HepG2 (cell line): ENCODE measurements at regions not wholly inside any gene's neighbourhood (a gene's known extent, or its start where the extent isn't known, plus 50 kb on each side); places are given as distances from the start of the nearest gene placed in this dataset.

ENCODE experiments used
- ATAC-seq: fragments of 200-7000 bp; cut with Tn5 transposase; 3 replicates; pipeline ENCODE4 v1.9.1; 2020; ENCODE audit warnings: mild to moderate bottlenecking, moderate library complexity
- BruUV-seq: library from RNA; stranded (reverse); fragments of 400-500 nt; replicated peaks from 2 replicates; lab custom pipeline; 2021; lab: Mats Ljungman, UMichigan
- CTCF ChIA-PET: fragments of 300-600 bp; formaldehyde crosslinking; extraction: SDS; loops from one replicate; lab custom pipeline; 2021; ENCODE audit warnings: low total read pairs, inconsistent platforms, low intra/inter-chr PET ratio; lab: Yijun Ruan, JAX
- POLR2A ChIA-PET: fragments of 350-600 bp; sonication (Branson Sonifier 250); formaldehyde crosslinking; loops from one replicate; lab custom pipeline; 2020; ENCODE audit warnings: antibody characterized with exemption, inconsistent platforms; lab: Yijun Ruan, JAX
- DNase-seq: peaks from one replicate; pipeline ENCODE4 v3.0.0-alpha.2; 2015; ENCODE audit warnings: low spot score
- FAIRE-seq: peaks from 3 replicates; lab custom pipeline; 2011; peaks lifted over from hg19 to GRCh38; lab: Jason Lieb, UNC
- H2AFZ ChIP-seq: one replicate; pipeline ENCODE4 v1.6.1; 2011; ENCODE audit warnings: low read length, inconsistent platforms
- H3K27ac ChIP-seq: fragments of 300-600 bp; 3 replicates; pipeline ENCODE4 v1.8.0; 2011; ENCODE audit warnings: mixed run types, mild to moderate bottlenecking, mixed read lengths, low read length, inconsistent platforms; ENCODE audit not compliant: insufficient read depth; ENCODE audit errors: extremely low read length
- H3K27me3 ChIP-seq, 2 experiments: fragments of 200-600 bp in 1 of 2; 2 replicates in 1 of 2; 3 replicates in 1 of 2; pipeline versions ENCODE4 v1.6.0 to v1.8.0; 2011; ENCODE audit warnings: low read length in 2 of 2, mild to moderate bottlenecking in 2 of 2, moderate library complexity in 2 of 2, inconsistent platforms in 1 of 2; ENCODE audit not compliant: insufficient read depth in 2 of 2, control insufficient read depth in 1 of 2
- H3K36me3 ChIP-seq, 2 experiments: fragments of 200-600 bp in 1 of 2; replicated peaks in 1 of 2; 2 replicates in 1 of 2; 3 replicates in 1 of 2; pipeline versions ENCODE4 v1.5.1 to v1.8.0; 2011; ENCODE audit warnings: low read length in 2 of 2, inconsistent platforms in 1 of 2; ENCODE audit not compliant: insufficient read depth in 2 of 2, control insufficient read depth in 1 of 2
- H3K4me1 ChIP-seq: 2 replicates; pipeline ENCODE4 v1.5.1; 2012; ENCODE audit warnings: low read length, inconsistent platforms; ENCODE audit not compliant: insufficient read depth
- H3K4me2 ChIP-seq: 2 replicates; pipeline ENCODE4 v1.6.0; 2011; ENCODE audit warnings: low read depth, low read length, inconsistent platforms
- H3K4me3 ChIP-seq, 3 experiments: fragments of 200-600 bp in 1 of 3; sonication (generic), shearing (Covaris generic) in 1 of 3; replicated peaks in 1 of 3; 2 replicates each; pipeline ENCODE4 v1.5.1; 2011 to 2016; ENCODE audit warnings: low read length in 3 of 3, inconsistent platforms in 2 of 3, low read depth in 2 of 3, mild to moderate bottlenecking in 2 of 3, control low read depth in 1 of 3, mixed read lengths in 1 of 3; ENCODE audit not compliant: insufficient read depth in 1 of 3
- H3K79me2 ChIP-seq: one replicate; pipeline ENCODE4 v1.6.1; 2011; ENCODE audit warnings: low read length, inconsistent platforms; ENCODE audit not compliant: insufficient read depth
- H3K9ac ChIP-seq: 2 replicates; pipeline ENCODE4 v1.6.0; 2011; ENCODE audit warnings: mild to moderate bottlenecking, low read depth, low read length, inconsistent platforms; ENCODE audit not compliant: insufficient read depth
- H3K9me3 ChIP-seq: 2 replicates; pipeline ENCODE4 v1.5.1; 2012; ENCODE audit warnings: mild to moderate bottlenecking, low read length
- H4K20me1 ChIP-seq: 2 replicates; pipeline ENCODE4 v1.6.0; 2011; ENCODE audit warnings: inconsistent platforms, mild to moderate bottlenecking, low read length, moderate library complexity; ENCODE audit not compliant: insufficient read depth
- FOXJ3 ChIP-seq: sonication (generic); formaldehyde crosslinking; IDR thresholded peaks from 2 replicates; pipeline ENCODE4 v1.4.0; 2020; ENCODE audit warnings: missing genetic modification reagents, mild to moderate bottlenecking, borderline replicate concordance
- MAFF ChIP-seq: IDR thresholded peaks from 2 replicates; pipeline ENCODE4 v1.6.1; 2011; ENCODE audit warnings: low read depth, low read length, improper control_type of control experiment
- MAFK ChIP-seq, 2 experiments: IDR thresholded peaks in 1 of 2; conservative IDR thresholded peaks in 1 of 2; 2 replicates each; pipeline ENCODE4 v1.6.1; 2011; ENCODE audit warnings: improper control_type of control experiment in 2 of 2, low read length in 2 of 2
- MIER2 ChIP-seq: IDR thresholded peaks from 2 replicates; pipeline ENCODE4 v1.6.1; 2016; ENCODE audit warnings: missing biosample characterization, missing genetic modification reagents
- NRL ChIP-seq: sonication (generic); formaldehyde crosslinking; IDR thresholded peaks from 2 replicates; pipeline ENCODE4 v1.5.0; 2020; ENCODE audit warnings: missing genetic modification reagents, mild to moderate bottlenecking, moderate library complexity, borderline replicate concordance
- RFX5 ChIP-seq: IDR thresholded peaks from 2 replicates; pipeline ENCODE4 v1.6.1; 2011; ENCODE audit warnings: low read depth, low read length, improper control_type of control experiment
- SALL2 ChIP-seq: sonication (generic); formaldehyde crosslinking; IDR thresholded peaks from 2 replicates; pipeline ENCODE4 v1.8.1; 2023; ENCODE audit warnings: mild to moderate bottlenecking, missing genetic modification reagents, inconsistent platforms
- TBX3 ChIP-seq: fragments of 450-650 bp; IDR thresholded peaks from 2 replicates; pipeline ENCODE4 v1.6.1; 2017; ENCODE audit warnings: antibody characterized with exemption, mild to moderate bottlenecking, inconsistent platforms, borderline replicate concordance
- ZNF256 ChIP-seq: sonication (generic); formaldehyde crosslinking; conservative IDR thresholded peaks from 2 replicates; pipeline ENCODE4 v1.4.0; 2020; ENCODE audit warnings: missing genetic modification reagents
- ZNF274 ChIP-seq: sonication (generic); formaldehyde crosslinking; IDR thresholded peaks from 2 replicates; pipeline ENCODE4 v1.5.1; 2020; ENCODE audit warnings: mild to moderate bottlenecking, missing genetic modification reagents
- ZNF629 ChIP-seq: sonication (generic); formaldehyde crosslinking; conservative IDR thresholded peaks from 2 replicates; pipeline ENCODE4 v1.5.0; 2020; ENCODE audit warnings: missing genetic modification reagents
- ZNF740 ChIP-seq: sonication (generic); formaldehyde crosslinking; IDR thresholded peaks from 2 replicates; pipeline ENCODE4 v1.4.0; 2020; ENCODE audit warnings: missing genetic modification reagents
- WGBS: methylation state at CpG from one replicate; pipeline ENCODE4 v1.1.6; 2017; ENCODE audit warnings: low lambda C conversion rate; 5-methylcytosine and 5-hydroxymethylcytosine counted together
- in situ Hi-C: cut with HindIII; loops from 2 replicates; pipeline ENCODE4 v1.10.0; 2017; ENCODE audit warnings: low pct_unique_long_range_greater_than_20kb; ENCODE audit not compliant: extremely low pct_ligation_motif_present
- intact Hi-C: fragments of 100-400 bp; cut with micrococcal nuclease; formaldehyde crosslinking; loops from one replicate; pipeline ENCODE4 v1.10.0; 2022; ENCODE audit not compliant: unreplicated experiment
- TF ChIP-seq, protein P1 (sequence below), 2 experiments: sonication (generic) in 1 of 2; formaldehyde crosslinking in 1 of 2; IDR thresholded peaks; 2 replicates each; pipeline versions ENCODE4 v1.4.0 to v1.6.1; 2016 to 2020; ENCODE audit warnings: borderline replicate concordance in 1 of 2, low read depth in 1 of 2, mild to moderate bottlenecking in 1 of 2, missing genetic modification reagents in 1 of 2

DNA sequence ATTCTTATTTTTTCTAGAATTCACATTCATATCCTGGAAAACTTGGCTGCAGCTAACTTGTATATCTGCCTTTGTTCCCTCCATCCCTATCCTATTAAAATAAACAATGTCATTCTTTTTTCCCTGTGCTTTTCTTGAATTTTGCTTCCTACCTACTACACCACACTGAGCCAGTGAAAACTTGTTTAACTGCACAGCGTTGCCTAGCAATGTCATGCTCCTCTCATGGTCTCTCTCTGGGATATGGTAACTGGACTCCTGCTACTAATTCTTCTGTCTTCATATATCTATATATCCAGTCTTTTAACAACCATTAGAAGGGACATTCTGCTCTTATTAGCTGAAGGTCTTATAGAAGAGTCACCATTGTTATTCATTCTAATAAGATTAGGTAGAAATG is 434.4 kb downstream of the METTL15 start (continued):
- TF ChIP-seq, protein P1, sequence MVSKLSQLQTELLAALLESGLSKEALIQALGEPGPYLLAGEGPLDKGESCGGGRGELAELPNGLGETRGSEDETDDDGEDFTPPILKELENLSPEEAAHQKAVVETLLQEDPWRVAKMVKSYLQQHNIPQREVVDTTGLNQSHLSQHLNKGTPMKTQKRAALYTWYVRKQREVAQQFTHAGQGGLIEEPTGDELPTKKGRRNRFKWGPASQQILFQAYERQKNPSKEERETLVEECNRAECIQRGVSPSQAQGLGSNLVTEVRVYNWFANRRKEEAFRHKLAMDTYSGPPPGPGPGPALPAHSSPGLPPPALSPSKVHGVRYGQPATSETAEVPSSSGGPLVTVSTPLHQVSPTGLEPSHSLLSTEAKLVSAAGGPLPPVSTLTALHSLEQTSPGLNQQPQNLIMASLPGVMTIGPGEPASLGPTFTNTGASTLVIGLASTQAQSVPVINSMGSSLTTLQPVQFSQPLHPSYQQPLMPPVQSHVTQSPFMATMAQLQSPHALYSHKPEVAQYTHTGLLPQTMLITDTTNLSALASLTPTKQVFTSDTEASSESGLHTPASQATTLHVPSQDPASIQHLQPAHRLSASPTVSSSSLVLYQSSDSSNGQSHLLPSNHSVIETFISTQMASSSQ (IDR thresholded peaks at IDR 0.05; ENCODE audit: low read depth): no peak
- TF ChIP-seq, protein P1 (CRISPR knock-in tag; IDR thresholded peaks at IDR 0.05; ENCODE audit: borderline replicate concordance): no peak
- no peak for TF ChIP-seq NRL (CRISPR knock-in tag)
- no peak for TF ChIP-seq TBX3
- no peak for TF ChIP-seq SALL2 (CRISPR knock-in tag)
- TF ChIP-seq ZNF629 (CRISPR knock-in tag): no peak
- no peak for TF ChIP-seq MIER2
- no peak for TF ChIP-seq FOXJ3

- TF ChIP-seq MAFK (conservative IDR thresholded peaks at IDR 0.05 in 1 of 2, IDR thresholded peaks at IDR 0.05 in 1 of 2; ENCODE audit: low read length in 2 of 2): peak; percentile 81 to 88
- TF ChIP-seq MAFF: peak; percentile 87
- TF ChIP-seq ZNF256 (CRISPR knock-in tag): no peak
- no peak for TF ChIP-seq ZNF740 (CRISPR knock-in tag)
- TF ChIP-seq ZNF274 (CRISPR knock-in tag): no peak
- TF ChIP-seq RFX5: no peak
- Histone ChIP-seq H3K9ac (no peak overlapping the region), H3K27me3 (no peaks in the 10 kb centered on the region; a peak in 1 of 5 replicates), H3K4me1 (no peaks in the 10 kb centered on the region), H3K36me3 (no peaks in the 10 kb centered on the region), H3K4me3 (no peak overlapping the region), H4K20me1 (no peaks in the 10 kb centered on the region), H3K4me2 (no peak overlapping the region), H3K27ac (no peak overlapping the region), H2AFZ (no peak overlapping the region), H3K79me2 (no peaks in the 10 kb centered on the region), H3K9me3 (no peaks in the 10 kb centered on the region)
- CTCF ChIA-PET: no interaction called here
- POLR2A ChIA-PET: no interaction called here
- in situ Hi-C loops: no loop called here
- DNase-seq (no peak), FAIRE-seq (no peak), ATAC-seq (no peak)
- no TSS peak for BruUV-seq
- intact Hi-C loops: no loop called here
- WGBS: 6% methylated on average over 2 of the region's 2 CpGs
These were observed 431.2 kb downstream of the METTL15 start for GRCh38 chr11:28539239-28540030.
